ENCODE measurements at regions not wholly inside any gene's neighbourhood (a gene's known extent, or its start where the extent isn't known, plus 50 kb on each side); places are given as distances from the start of the nearest gene placed in this dataset.
"Not testable (repeated sequence)": the region's sequence is repeated elsewhere in the genome, so short reads cannot be mapped to it uniquely, and the experiment has no call there.

GRCh38 chr17:21510686-21511362, 134.7 kb downstream of the KCNJ12 start:
- no peak for TF ChIP-seq ZNF274 (IDR thresholded peaks at IDR 0.05; ENCODE audit: low read depth, low read length)
- H3K4me3 ChIP-seq (ENCODE audit: low read length): no peak overlapping the region; the same call in 1 of the 2 replicates

DNA sequence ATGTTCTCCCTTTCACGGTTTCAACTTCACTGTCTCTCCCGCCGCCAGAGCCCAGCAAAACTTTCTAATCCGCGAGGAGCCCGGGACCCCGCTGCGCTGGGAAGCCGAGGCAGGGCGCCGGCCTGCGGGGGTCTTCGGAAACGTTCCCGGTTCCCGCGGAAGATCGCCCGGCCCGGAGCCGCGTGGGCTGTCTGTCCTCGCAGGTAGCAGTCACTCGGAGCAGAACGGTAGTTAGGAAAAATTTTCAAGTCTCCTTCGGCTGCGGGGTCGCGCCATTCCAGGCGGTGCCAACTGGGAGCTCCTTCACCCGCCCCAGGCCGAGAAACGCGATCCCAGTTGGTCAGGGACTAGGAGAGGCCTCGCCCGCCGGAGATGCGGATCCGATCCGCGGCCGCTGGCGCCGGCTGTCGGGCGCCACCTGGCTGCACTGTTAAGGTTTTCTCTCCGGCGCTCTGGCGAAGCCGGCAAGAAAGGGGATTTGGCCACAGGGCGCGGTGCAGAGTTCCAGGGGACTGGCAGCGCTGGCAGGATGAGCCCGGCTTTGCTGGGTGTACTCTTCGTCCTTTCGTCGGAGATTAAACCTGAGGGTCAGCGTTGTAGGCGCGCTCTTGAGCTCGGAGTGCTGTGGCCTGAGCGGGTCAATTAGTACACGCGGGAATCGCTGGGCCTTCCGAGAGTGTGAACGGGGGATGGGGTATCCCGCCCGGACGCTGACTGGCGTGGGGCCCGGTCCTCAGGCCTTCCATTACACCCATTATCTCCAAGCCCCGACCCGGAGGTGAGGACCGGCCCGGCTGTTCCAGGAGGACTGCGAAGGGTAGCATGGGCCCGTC, 135.4 kb downstream of the KCNJ12 start:
- H3K4me3 ChIP-seq (ENCODE audit: low read length): no peak overlapping the region; the same call in 1 of the 2 replicates

DNA sequence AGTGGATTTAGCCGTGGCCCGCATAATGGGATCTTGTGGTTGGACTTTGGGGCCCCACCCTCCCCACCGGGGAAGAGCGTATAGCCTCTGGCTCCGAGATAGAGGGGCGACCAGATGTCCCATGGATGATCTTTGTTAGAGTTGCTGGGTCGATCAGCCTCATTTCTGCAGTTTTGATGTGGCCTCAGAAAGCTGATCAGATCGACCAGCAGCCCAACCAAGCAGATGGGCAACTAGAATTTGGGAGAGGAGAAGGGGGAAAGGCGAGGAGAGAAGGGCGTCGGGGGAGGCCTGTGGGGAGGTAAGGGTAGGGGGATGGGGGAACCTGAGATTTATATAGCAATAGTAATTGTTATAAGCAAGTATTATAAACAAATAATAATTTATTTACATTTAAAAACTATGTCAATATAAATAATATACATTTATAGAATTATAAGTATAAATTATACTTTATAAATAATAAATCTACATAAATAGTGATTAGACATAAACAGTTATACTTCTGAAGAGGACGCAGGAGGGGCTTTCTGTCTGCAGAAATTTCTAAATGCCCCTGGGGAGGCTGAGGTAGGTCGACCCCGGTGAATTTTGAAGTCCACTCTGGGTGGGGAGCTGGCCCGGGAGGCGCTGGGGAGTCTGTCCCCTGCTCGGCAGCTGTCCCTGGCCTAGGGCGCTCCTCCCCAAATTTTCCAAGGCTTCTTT, 136.3 kb downstream of the KCNJ12 start:
- H3K4me3 ChIP-seq (ENCODE audit: low read length): no peak overlapping the region
- no peak for TF ChIP-seq ZNF274 (IDR thresholded peaks at IDR 0.05; ENCODE audit: low read depth, low read length)

More for the DNA sequence above, 135.4 kb downstream of the KCNJ12 start:
- TF ChIP-seq ZNF274 (IDR thresholded peaks at IDR 0.05; ENCODE audit: low read depth, low read length): no peak

GRCh38 chr17:21513012-21513570, 136.9 kb downstream of the KCNJ12 start:
- TF ChIP-seq ZNF274 (IDR thresholded peaks at IDR 0.05; ENCODE audit: low read depth, low read length): no peak
- H3K4me3 ChIP-seq (ENCODE audit: low read length): no peak overlapping the region

- not testable (repeated sequence) for H3K4me3 ChIP-seq (ENCODE audit: low read length)
These were observed 138.4 kb downstream of the KCNJ12 start for GRCh38 chr17:21514567-21514966.

- no peak overlapping the region for H3K4me3 ChIP-seq (ENCODE audit: low read length)
- no peak for TF ChIP-seq ZNF274 (IDR thresholded peaks at IDR 0.05; ENCODE audit: low read depth, low read length)
These were observed 141.6 kb downstream of the KCNJ12 start for GRCh38 chr17:21517538-21518293.

DNA sequence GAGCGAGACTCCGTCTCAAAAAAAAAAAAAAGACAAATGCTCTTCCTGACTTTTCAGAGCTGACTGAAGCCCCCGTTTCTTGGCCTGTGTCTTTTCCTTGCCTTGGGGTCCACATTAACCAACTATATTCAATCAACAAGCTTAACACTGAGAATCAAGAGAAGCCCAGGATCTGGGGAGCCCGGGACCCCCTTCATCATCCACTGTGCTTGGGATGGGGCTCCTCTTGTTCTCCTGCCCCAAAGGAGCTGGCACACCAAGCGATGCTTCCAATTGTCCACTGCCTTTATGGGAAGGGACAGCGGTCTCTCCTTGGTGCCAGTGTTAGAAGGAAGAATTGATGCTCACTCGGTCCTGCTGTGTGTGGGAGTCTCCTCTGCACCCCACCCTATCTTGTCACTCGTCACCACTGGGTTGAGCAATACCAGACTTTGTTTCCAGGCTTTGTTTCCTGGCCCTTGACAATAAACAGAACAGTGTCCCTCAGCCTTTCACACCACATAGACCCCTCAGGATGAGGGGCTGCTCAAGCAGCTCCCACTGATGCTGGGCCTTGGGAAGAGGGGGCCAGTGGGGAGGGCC, 146.7 kb downstream of the KCNJ12 start:
- no peak for TF ChIP-seq ZNF274 (IDR thresholded peaks at IDR 0.05; ENCODE audit: low read depth, low read length)
- no peak overlapping the region for H3K4me3 ChIP-seq (ENCODE audit: low read length)

GRCh38 chr17:21523497-21524210, 147.5 kb downstream of the KCNJ12 start:
- no peak overlapping the region for H3K4me3 ChIP-seq (ENCODE audit: low read length)
- no peak for TF ChIP-seq ZNF274 (IDR thresholded peaks at IDR 0.05; ENCODE audit: low read depth, low read length)

DNA sequence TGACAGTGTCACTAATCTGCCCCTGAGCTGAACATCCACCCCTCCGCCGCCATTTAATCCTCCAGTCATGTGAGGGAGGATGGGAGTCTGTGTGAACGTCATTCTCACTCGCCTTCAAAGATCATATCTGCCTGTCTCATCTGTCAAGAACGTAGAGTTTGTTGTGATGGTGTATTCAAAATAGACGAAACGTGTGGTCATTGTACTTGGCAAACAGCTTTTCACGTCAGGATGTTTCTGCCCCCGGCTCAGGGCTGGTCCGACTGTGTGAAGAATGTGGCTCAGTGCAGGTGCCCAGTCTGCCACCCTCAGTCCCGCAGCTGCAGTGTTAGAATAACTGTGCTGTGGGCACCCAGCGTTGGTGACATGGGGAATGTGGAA, 148.0 kb downstream of the KCNJ12 start:
- no peak for TF ChIP-seq ZNF274 (IDR thresholded peaks at IDR 0.05; ENCODE audit: low read depth, low read length)
- H3K4me3 ChIP-seq (ENCODE audit: low read length): no peak overlapping the region

DNA sequence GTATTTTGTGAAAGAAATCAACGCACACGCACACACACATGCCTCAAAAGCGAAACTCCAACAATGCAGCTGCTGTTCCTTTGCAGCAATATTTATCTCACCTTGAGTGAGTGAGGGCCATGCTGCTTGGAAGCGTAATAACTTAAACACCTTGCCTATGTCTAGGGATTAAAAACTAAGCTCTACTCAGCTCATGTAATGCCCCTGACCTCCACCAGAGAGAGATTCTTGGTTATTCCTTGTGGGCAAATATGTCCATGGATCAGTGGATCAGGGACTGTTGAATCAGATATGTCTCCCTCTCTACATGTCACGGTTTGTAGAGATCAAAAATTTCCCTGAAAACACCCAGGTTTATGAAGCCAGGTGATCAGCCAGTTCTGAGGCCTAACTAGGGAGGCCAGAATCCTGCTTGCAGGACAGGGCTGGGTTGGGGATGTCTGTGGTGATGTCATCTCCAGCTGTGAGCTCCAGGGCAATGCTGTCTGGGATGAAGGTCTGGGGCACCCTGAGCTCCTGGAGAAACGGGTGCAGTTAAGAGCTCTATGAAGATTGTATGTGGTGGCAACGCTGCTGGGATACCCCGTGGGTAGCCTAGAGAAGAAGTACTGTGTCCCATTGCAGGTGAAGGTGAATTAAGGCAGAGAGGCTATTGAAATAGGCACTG, 149.4 kb downstream of the KCNJ12 start:
- no peak for TF ChIP-seq ZNF274 (IDR thresholded peaks at IDR 0.05; ENCODE audit: low read depth, low read length)
- H3K4me3 ChIP-seq (ENCODE audit: low read length): no peak overlapping the region

DNA sequence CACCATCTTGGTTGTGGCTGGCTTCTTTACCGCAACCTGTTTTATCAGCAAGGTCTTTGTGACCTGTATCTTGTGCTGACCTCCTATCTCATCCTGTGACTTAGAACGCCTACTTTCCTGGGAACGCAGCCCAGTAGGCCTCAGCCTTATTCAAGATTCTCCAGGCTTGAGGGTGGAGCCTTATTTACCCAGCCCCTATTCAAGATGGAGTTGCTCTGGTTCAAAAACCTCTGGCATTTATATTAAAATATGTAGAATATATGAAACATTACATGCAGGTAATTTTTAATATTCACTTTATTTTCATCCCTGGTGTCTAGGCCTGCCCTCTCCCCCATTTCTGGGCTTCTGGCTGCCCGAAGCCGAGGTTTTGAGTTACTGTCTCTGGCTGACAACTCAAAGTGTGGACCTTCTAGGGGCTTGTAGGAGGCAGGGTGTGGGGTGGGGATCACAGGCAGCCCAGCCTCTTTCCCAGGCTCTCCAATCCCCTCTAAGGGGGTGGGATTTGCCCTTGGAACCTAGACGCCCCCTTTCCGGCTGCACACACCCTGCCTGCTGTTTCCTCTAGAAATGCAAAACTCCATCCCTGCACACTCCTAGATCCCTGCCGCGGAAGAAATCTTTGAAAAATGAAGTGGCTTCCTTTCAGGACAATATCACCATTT, 152.0 kb downstream of the KCNJ12 start:
- TF ChIP-seq ZNF274 (IDR thresholded peaks at IDR 0.05; ENCODE audit: low read depth, low read length): no peak
- no peak overlapping the region for H3K4me3 ChIP-seq (ENCODE audit: low read length)

DNA sequence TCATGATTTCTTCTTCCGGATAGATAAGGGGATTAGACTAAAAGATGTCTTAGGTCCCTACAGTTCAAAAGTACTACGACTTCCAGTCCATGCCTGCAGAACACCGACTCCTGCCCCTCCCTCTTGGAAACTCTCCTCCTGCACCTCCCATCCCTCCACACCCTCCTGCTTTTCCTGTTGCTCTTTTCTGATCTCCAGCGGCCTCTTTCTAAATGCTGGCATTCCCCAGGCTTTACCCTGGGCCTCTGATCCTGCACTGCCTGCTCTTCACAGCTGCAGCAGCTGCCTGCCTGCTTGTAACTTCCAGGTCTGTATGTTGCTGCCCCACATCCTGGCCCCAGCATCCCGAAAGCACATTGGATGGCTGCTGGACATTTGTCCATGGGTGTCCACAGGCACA, 154.2 kb downstream of the KCNJ12 start:
- H3K4me3 ChIP-seq (ENCODE audit: low read length): no peak overlapping the region
- TF ChIP-seq ZNF274 (IDR thresholded peaks at IDR 0.05; ENCODE audit: low read depth, low read length): no peak
